GM12878 (cell line): ENCODE measurements at regions not wholly inside any gene's neighbourhood (a gene's known extent, or its start where the extent isn't known, plus 50 kb on each side); places are given as distances from the start of the nearest gene placed in this dataset.

Experiments
- ATAC-seq: fragments of 200-7000 bp; cut with Tn5 transposase; 3 replicates; pipeline ENCODE4 v1.9.1; 2020; ENCODE audit warnings: mild to moderate bottlenecking, moderate library complexity
- BruUV-seq: library from RNA; stranded (reverse); fragments of 400-500 nt; replicated peaks from 2 replicates; lab custom pipeline; 2021; lab: Mats Ljungman, UMichigan
- CTCF ChIA-PET: fragments of 300-600 bp; sonication (Branson Sonifier 250); formaldehyde crosslinking; extraction: SDS; loops from one replicate; lab custom pipeline; 2021; ENCODE audit warnings: inconsistent platforms; lab: Yijun Ruan, JAX
- POLR2A ChIA-PET: fragments of 350-600 bp; formaldehyde crosslinking; extraction: SDS; loops from one replicate; lab custom pipeline; 2021; ENCODE audit warnings: inconsistent platforms; lab: Charles Lee
- RAD21 ChIA-PET: fragments of 300-600 bp; sonication (Branson Sonifier 250); formaldehyde crosslinking; loops from one replicate; lab custom pipeline; 2023; ENCODE audit warnings: antibody characterized with exemption; ENCODE audit not compliant: unreplicated experiment; lab: Charles Lee
- SMC1A ChIA-PET: fragments of 300-600 bp; sonication (Branson Sonifier 250); formaldehyde crosslinking; loops from one replicate; lab custom pipeline; 2023; ENCODE audit not compliant: unreplicated experiment, uncharacterized antibody; lab: Charles Lee
- DNase-seq: peaks from one replicate; pipeline ENCODE4 v3.0.0-alpha.2; 2011; ENCODE audit warnings: low read depth, low spot score
- FAIRE-seq: peaks from 3 replicates; lab custom pipeline; 2011; peaks lifted over from hg19 to GRCh38; lab: Jason Lieb, UNC
- H2AFZ ChIP-seq: 2 replicates; pipeline ENCODE4 v1.6.0; 2011; ENCODE audit warnings: low read depth, low read length, control low read depth; ENCODE audit not compliant: control insufficient read depth
- H3K27ac ChIP-seq: 2 replicates; pipeline ENCODE4 v1.5.1; 2011; ENCODE audit warnings: control low read depth; ENCODE audit not compliant: control insufficient read depth, insufficient read depth
- H3K27me3 ChIP-seq, 2 experiments: replicated peaks in 1 of 2; 2 replicates each; pipeline versions ENCODE4 v1.6.0 to v1.6.1; 2011; ENCODE audit warnings: low read length in 1 of 2; ENCODE audit not compliant: control insufficient read depth in 2 of 2, insufficient read depth in 2 of 2
- H3K36me3 ChIP-seq, 2 experiments: 2 replicates each; pipeline ENCODE4 v1.5.1; 2011; ENCODE audit warnings: low read length in 1 of 2; ENCODE audit not compliant: control insufficient read depth in 2 of 2, insufficient read depth in 2 of 2
- H3K4me1 ChIP-seq: 2 replicates; pipeline ENCODE4 v1.6.1; 2011; ENCODE audit warnings: mild to moderate bottlenecking, low read length, moderate library complexity, mixed read lengths; ENCODE audit not compliant: control insufficient read depth, insufficient read depth
- H3K4me2 ChIP-seq: 2 replicates; pipeline ENCODE4 v1.6.0; 2011; ENCODE audit warnings: control low read depth; ENCODE audit not compliant: control insufficient read depth, insufficient read depth
- H3K4me3 ChIP-seq: fragments of 200-600 bp; sonication (generic); 2 replicates; pipeline ENCODE4 v1.5.1; 2016
- H3K79me2 ChIP-seq: 2 replicates; pipeline ENCODE4 v1.6.0; 2011; ENCODE audit warnings: low read length; ENCODE audit not compliant: control insufficient read depth, insufficient read depth
- H3K9ac ChIP-seq: 2 replicates; pipeline ENCODE4 v1.8.0; 2011; ENCODE audit warnings: low read length, control low read depth, mixed read lengths; ENCODE audit not compliant: control insufficient read depth, insufficient read depth
- H3K9me3 ChIP-seq: replicated peaks from 3 replicates; pipeline ENCODE4 v1.5.1; 2011; ENCODE audit warnings: mild to moderate bottlenecking, low read length; ENCODE audit not compliant: control insufficient read depth, insufficient read depth
- H4K20me1 ChIP-seq: 2 replicates; pipeline ENCODE4 v1.6.0; 2011; ENCODE audit not compliant: control insufficient read depth, insufficient read depth
- BMI1 ChIP-seq: fragments of 450-650 bp; IDR thresholded peaks from 2 replicates; pipeline ENCODE4 v1.6.1; 2016; ENCODE audit warnings: mild to moderate bottlenecking, moderate library complexity, borderline replicate concordance
- CBFB ChIP-seq: IDR thresholded peaks from 2 replicates; pipeline ENCODE4 v1.6.1; 2016; ENCODE audit warnings: antibody characterized with exemption, low read depth
- CHD4 ChIP-seq: fragments of 200-600 bp; sonication (generic); IDR thresholded peaks from 2 replicates; pipeline ENCODE4 v1.6.1; 2016; ENCODE audit warnings: mild to moderate bottlenecking
- ETV6 ChIP-seq, 2 experiments: fragments of 450-650 bp in 1 of 2; IDR thresholded peaks in 1 of 2; conservative IDR thresholded peaks in 1 of 2; 2 replicates each; pipeline ENCODE4 v1.6.1; 2014; ENCODE audit warnings: antibody characterized with exemption in 1 of 2, borderline replicate concordance in 1 of 2, low read depth in 1 of 2, mild to moderate bottlenecking in 1 of 2, moderate library complexity in 1 of 2
- IKZF1 ChIP-seq: fragments of 450-650 bp; conservative IDR thresholded peaks from 2 replicates; pipeline ENCODE4 v1.6.1; 2017; ENCODE audit warnings: antibody characterized with exemption, mild to moderate bottlenecking
- JUND ChIP-seq: IDR thresholded peaks from 2 replicates; pipeline ENCODE4 v1.6.1; 2012; ENCODE audit warnings: low read depth, mild to moderate bottlenecking, low read length, improper control_type of control experiment, moderate library complexity
- KLF5 ChIP-seq: fragments of 450-650 bp; IDR thresholded peaks from 2 replicates; pipeline ENCODE4 v1.6.1; 2014; ENCODE audit warnings: mild to moderate bottlenecking; ENCODE audit not compliant: partially characterized antibody
- NFXL1 ChIP-seq: fragments of 450-650 bp; IDR thresholded peaks from 2 replicates; pipeline ENCODE4 v1.6.1; 2017; ENCODE audit warnings: antibody characterized with exemption, mild to moderate bottlenecking, borderline replicate concordance
- RBBP5 ChIP-seq: fragments of 200-600 bp; sonication (generic); conservative IDR thresholded peaks from 2 replicates; pipeline ENCODE4 v1.6.1; 2016
- RUNX3 ChIP-seq: IDR thresholded peaks from 2 replicates; pipeline ENCODE4 v1.6.1; 2012; ENCODE audit warnings: low read length, inconsistent platforms
- TAF1 ChIP-seq: IDR thresholded peaks from 2 replicates; pipeline ENCODE4 v1.6.1; 2011; ENCODE audit warnings: mild to moderate bottlenecking, low read depth, low read length, borderline replicate concordance
- TCF3 ChIP-seq: IDR thresholded peaks from 2 replicates; pipeline ENCODE4 v1.6.1; 2012; ENCODE audit warnings: low read depth, mild to moderate bottlenecking, low read length, borderline replicate concordance; ENCODE audit not compliant: insufficient read depth
- WGBS: methylation state at CpG from one replicate; pipeline ENCODE4 v1.1.6; 2016; ENCODE audit warnings: low lambda C conversion rate; ENCODE audit not compliant: insufficient replicate concordance, insufficient coverage; ENCODE audit errors: missing lambda C conversion rate; 5-methylcytosine and 5-hydroxymethylcytosine counted together
- in situ Hi-C: fragments of 300-500 bp; cut with MboI; formaldehyde crosslinking; loops from 9 replicates; pipeline ENCODE4 v1.14.3; 2018; ENCODE audit warnings: mixed read lengths
- intact Hi-C: fragments of 100-400 bp; cut with micrococcal nuclease; formaldehyde crosslinking; loops from one replicate; pipeline ENCODE4 v1.14.2; 2022; ENCODE audit not compliant: unreplicated experiment
- TF ChIP-seq, protein P1 (sequence below): IDR thresholded peaks from 2 replicates; pipeline ENCODE4 v1.6.1; 2012; ENCODE audit warnings: low read depth, low read length, improper control_type of control experiment
- TF ChIP-seq, protein P2 (sequence below): fragments of 150-350 bp; IDR thresholded peaks from 2 replicates; pipeline ENCODE4 v1.6.1; 2014; ENCODE audit warnings: mild to moderate bottlenecking, low read depth, low read length
- TF ChIP-seq, protein P3 (sequence below): fragments of 450-650 bp; IDR thresholded peaks from 2 replicates; pipeline ENCODE4 v1.6.1; 2017; ENCODE audit warnings: mild to moderate bottlenecking, low read depth, inconsistent platforms; ENCODE audit not compliant: poor library complexity, severe bottlenecking
- TF ChIP-seq, protein P4 (sequence below): fragments of 450-650 bp; IDR thresholded peaks from 2 replicates; pipeline ENCODE4 v1.6.1; 2017; ENCODE audit warnings: low read depth, mild to moderate bottlenecking, moderate library complexity

DNA sequence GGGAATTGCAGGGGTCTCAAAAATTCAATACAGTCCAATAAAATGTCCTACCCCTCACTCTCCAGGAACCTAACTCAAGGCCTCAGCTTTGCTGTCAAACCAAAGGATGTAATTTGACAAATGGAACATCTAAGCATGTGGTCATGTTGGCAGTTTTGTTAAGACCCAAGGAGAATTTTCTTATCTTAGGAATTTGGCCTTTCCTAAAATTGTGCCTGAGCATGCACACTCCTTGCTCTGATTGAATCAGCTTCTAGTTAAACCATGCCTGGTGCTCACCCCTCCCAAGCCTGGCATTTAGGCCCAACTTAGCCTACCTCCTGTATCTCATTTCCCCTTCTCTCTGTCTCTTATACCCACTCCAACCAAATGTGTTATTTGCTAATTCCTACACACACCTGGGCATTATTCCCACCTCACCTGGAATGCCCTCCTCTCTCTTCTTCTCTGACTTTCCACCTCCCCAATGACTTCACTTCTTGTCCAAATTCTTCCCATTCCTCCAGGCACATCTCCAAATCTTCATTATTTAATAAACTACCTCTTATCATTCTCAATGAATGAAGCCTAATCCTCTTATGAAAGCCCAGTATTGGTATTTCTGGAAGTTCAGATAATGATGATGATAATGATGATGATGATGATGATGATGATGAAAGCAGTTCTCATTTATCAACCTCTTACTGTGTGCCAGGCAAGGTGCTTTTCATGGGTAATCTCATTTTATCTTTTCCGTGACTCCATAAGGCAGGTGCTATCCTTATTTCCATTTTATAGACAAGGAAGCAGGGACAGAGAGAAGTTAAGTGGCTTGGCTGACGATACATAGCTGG is 178.0 kb upstream of the IRX6 start:
- POLR2A ChIA-PET = no interaction called here
- in situ Hi-C loops (no loop called here), intact Hi-C loops (no loop called here)
- Histone ChIP-seq H4K20me1 (no peaks in the 10 kb centered on the region), H3K9me3 (no peaks in the 10 kb centered on the region), H3K27ac (no peak overlapping the region), H3K79me2 (no peaks in the 10 kb centered on the region), H3K4me2 (no peak overlapping the region), H3K9ac (no peak overlapping the region), H3K36me3 (no peaks in the 10 kb centered on the region), H3K27me3 (no peaks in the 10 kb centered on the region), H2AFZ (no peak overlapping the region), H3K4me3 (no peak overlapping the region), H3K4me1 (no peaks in the 10 kb centered on the region)
- BruUV-seq = no TSS peak
- RAD21 ChIA-PET = no interaction called here
- TF ChIP-seq, protein P1, sequence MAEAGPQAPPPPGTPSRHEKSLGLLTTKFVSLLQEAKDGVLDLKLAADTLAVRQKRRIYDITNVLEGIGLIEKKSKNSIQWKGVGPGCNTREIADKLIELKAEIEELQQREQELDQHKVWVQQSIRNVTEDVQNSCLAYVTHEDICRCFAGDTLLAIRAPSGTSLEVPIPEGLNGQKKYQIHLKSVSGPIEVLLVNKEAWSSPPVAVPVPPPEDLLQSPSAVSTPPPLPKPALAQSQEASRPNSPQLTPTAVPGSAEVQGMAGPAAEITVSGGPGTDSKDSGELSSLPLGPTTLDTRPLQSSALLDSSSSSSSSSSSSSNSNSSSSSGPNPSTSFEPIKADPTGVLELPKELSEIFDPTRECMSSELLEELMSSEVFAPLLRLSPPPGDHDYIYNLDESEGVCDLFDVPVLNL = no peak
- no peak for TF ChIP-seq CBFB
- no peak for TF ChIP-seq BMI1
- no peak for TF ChIP-seq JUND
- TF ChIP-seq, protein P2, sequence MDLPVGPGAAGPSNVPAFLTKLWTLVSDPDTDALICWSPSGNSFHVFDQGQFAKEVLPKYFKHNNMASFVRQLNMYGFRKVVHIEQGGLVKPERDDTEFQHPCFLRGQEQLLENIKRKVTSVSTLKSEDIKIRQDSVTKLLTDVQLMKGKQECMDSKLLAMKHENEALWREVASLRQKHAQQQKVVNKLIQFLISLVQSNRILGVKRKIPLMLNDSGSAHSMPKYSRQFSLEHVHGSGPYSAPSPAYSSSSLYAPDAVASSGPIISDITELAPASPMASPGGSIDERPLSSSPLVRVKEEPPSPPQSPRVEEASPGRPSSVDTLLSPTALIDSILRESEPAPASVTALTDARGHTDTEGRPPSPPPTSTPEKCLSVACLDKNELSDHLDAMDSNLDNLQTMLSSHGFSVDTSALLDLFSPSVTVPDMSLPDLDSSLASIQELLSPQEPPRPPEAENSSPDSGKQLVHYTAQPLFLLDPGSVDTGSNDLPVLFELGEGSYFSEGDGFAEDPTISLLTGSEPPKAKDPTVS = no peak
- no peak for TF ChIP-seq NFXL1
- TF ChIP-seq TCF3 = no peak
- TF ChIP-seq, protein P3, sequence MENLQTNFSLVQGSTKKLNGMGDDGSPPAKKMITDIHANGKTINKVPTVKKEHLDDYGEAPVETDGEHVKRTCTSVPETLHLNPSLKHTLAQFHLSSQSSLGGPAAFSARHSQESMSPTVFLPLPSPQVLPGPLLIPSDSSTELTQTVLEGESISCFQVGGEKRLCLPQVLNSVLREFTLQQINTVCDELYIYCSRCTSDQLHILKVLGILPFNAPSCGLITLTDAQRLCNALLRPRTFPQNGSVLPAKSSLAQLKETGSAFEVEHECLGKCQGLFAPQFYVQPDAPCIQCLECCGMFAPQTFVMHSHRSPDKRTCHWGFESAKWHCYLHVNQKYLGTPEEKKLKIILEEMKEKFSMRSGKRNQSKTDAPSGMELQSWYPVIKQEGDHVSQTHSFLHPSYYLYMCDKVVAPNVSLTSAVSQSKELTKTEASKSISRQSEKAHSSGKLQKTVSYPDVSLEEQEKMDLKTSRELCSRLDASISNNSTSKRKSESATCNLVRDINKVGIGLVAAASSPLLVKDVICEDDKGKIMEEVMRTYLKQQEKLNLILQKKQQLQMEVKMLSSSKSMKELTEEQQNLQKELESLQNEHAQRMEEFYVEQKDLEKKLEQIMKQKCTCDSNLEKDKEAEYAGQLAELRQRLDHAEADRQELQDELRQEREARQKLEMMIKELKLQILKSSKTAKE = no peak
- TF ChIP-seq IKZF1 = no peak
- TF ChIP-seq ETV6 (conservative IDR thresholded peaks at IDR 0.05 in 1 of 2, IDR thresholded peaks at IDR 0.05 in 1 of 2; ENCODE audit: borderline replicate concordance in 1 of 2, low read depth in 1 of 2) = no peak
- TF ChIP-seq CHD4 = no peak
- TF ChIP-seq RBBP5 = no peak
- TF ChIP-seq, protein P4, sequence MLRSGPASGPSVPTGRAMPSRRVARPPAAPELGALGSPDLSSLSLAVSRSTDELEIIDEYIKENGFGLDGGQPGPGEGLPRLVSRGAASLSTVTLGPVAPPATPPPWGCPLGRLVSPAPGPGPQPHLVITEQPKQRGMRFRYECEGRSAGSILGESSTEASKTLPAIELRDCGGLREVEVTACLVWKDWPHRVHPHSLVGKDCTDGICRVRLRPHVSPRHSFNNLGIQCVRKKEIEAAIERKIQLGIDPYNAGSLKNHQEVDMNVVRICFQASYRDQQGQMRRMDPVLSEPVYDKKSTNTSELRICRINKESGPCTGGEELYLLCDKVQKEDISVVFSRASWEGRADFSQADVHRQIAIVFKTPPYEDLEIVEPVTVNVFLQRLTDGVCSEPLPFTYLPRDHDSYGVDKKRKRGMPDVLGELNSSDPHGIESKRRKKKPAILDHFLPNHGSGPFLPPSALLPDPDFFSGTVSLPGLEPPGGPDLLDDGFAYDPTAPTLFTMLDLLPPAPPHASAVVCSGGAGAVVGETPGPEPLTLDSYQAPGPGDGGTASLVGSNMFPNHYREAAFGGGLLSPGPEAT = no peak
- TF ChIP-seq KLF5 = no peak
- TF ChIP-seq RUNX3 = no peak
- TF ChIP-seq TAF1 = no peak
- CTCF ChIA-PET = no interaction called here
- DNase-seq = no peak
- SMC1A ChIA-PET = no interaction called here
- no peak for ATAC-seq
- no peak for FAIRE-seq
- 51% methylated on average over 2 of the region's 2 CpGs for WGBS
